ENCODE measurements at regions not wholly inside any gene's neighbourhood (a gene's known extent, or its start where the extent isn't known, plus 50 kb on each side); places are given as distances from the start of the nearest gene placed in this dataset.

DNA sequence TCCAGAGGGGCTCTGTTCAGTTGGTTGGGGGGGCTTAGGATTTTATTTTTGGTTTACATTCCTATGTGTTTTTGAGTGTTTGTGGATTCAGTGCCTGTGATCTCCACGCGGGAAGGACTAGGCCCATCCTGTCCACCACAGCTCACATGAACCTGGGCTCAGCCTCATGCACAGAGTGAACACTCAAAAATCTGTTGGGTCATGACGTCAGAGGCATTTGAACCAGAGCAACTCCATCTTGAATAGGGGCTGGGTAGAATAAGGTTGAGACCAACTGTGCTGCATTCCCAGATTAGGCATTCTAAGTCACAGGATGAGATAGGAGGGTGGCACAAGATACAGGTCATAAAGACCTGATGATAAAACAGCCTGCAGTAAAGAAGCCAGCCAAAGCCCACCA lies 133.3 kb downstream of the RAMP3 start:
- no peaks in the 10 kb centered on the region for H3K27me3 ChIP-seq (ENCODE audit: insufficient read depth)
- Mint-ChIP-seq H3K36me3 (ENCODE audit: low read depth) (peaks cover 29% of the 10 kb centered on the region; the same call in 2 of the 3 replicates), H3K4me3 (no peak overlapping the region), H3K4me1 (peaks cover 3% of the 10 kb centered on the region; the same call in 2 of the 3 replicates), H3K9me3 (peaks cover 43% of the 10 kb centered on the region), H3K27ac (no peak overlapping the region), H3K27me3 (ENCODE audit: insufficient read depth, low read depth, poor library complexity) (peaks cover 3% of the 10 kb centered on the region)
- TF ChIP-seq CREB1 (CRISPR knock-in tag; IDR thresholded peaks at IDR 0.05; ENCODE audit: low read depth) (no peak), ZNF462 (CRISPR knock-in tag; IDR thresholded peaks at IDR 0.05) (no peak), JUNB (IDR thresholded peaks at IDR 0.05; ENCODE audit: unreplicated experiment) (no peak), NANOG (IDR thresholded peaks at IDR 0.05; ENCODE audit: borderline replicate concordance) (no peak), POLR2AphosphoS5 (IDR thresholded peaks at IDR 0.05; ENCODE audit: low read depth) (no peak), ZNF331 (CRISPR knock-in tag; IDR thresholded peaks at IDR 0.05; ENCODE audit: low read depth) (no peak), ZNF114 (CRISPR knock-in tag; IDR thresholded peaks at IDR 0.05) (no peak), CTCF (conservative IDR thresholded peaks at IDR 0.05; ENCODE audit: low read depth in 2 of 2) (no peak), STAT1 (IDR thresholded peaks at IDR 0.05; ENCODE audit: unreplicated experiment) (no peak), EZH2phosphoT487 (IDR thresholded peaks at IDR 0.05; ENCODE audit: unreplicated experiment) (no peak), EZH2 (IDR thresholded peaks at IDR 0.05; ENCODE audit: low read depth, unreplicated experiment) (no peak)
- TF ChIP-seq, protein P1, sequence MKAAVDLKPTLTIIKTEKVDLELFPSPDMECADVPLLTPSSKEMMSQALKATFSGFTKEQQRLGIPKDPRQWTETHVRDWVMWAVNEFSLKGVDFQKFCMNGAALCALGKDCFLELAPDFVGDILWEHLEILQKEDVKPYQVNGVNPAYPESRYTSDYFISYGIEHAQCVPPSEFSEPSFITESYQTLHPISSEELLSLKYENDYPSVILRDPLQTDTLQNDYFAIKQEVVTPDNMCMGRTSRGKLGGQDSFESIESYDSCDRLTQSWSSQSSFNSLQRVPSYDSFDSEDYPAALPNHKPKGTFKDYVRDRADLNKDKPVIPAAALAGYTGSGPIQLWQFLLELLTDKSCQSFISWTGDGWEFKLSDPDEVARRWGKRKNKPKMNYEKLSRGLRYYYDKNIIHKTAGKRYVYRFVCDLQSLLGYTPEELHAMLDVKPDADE (IDR thresholded peaks at IDR 0.05) = no peak
- TF ChIP-seq, protein P2, sequence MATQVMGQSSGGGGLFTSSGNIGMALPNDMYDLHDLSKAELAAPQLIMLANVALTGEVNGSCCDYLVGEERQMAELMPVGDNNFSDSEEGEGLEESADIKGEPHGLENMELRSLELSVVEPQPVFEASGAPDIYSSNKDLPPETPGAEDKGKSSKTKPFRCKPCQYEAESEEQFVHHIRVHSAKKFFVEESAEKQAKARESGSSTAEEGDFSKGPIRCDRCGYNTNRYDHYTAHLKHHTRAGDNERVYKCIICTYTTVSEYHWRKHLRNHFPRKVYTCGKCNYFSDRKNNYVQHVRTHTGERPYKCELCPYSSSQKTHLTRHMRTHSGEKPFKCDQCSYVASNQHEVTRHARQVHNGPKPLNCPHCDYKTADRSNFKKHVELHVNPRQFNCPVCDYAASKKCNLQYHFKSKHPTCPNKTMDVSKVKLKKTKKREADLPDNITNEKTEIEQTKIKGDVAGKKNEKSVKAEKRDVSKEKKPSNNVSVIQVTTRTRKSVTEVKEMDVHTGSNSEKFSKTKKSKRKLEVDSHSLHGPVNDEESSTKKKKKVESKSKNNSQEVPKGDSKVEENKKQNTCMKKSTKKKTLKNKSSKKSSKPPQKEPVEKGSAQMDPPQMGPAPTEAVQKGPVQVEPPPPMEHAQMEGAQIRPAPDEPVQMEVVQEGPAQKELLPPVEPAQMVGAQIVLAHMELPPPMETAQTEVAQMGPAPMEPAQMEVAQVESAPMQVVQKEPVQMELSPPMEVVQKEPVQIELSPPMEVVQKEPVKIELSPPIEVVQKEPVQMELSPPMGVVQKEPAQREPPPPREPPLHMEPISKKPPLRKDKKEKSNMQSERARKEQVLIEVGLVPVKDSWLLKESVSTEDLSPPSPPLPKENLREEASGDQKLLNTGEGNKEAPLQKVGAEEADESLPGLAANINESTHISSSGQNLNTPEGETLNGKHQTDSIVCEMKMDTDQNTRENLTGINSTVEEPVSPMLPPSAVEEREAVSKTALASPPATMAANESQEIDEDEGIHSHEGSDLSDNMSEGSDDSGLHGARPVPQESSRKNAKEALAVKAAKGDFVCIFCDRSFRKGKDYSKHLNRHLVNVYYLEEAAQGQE (IDR thresholded peaks at IDR 0.05; ENCODE audit: unreplicated experiment) = no peak
- no peak overlapping the region for H3K4me3 ChIP-seq
- H4K20me1 ChIP-seq (replicated peaks; ENCODE audit: insufficient read depth) = no peaks in the 10 kb centered on the region
- H2AFZ ChIP-seq = no peak overlapping the region
- ATAC-seq (no peak), DNase-seq (ENCODE audit: low spot score) (no peak)
- H3K36me3 ChIP-seq (ENCODE audit: insufficient read depth) = no peaks in the 10 kb centered on the region; the same call in 1 of the 2 replicates
- H3K4me1 ChIP-seq (ENCODE audit: insufficient read depth) = no peaks in the 10 kb centered on the region
- no peaks in the 10 kb centered on the region; the same call in 1 of the 2 replicates for H3K9me2 ChIP-seq (ENCODE audit: insufficient read depth)
- H3K79me2 ChIP-seq (replicated peaks; ENCODE audit: insufficient read depth) = no peaks in the 10 kb centered on the region
- H3K4me2 ChIP-seq = no peak overlapping the region
- no peaks in the 10 kb centered on the region for H3F3A ChIP-seq (replicated peaks; ENCODE audit: low read depth)
- no peak overlapping the region for H3K27ac ChIP-seq (ENCODE audit: low read depth)

Measured in GM23338 (cell line).